Fibroblast of upper back skin (primary cell): ENCODE measurements at regions not wholly inside any gene's neighbourhood (a gene's known extent, or its start where the extent isn't known, plus 50 kb on each side); places are given as distances from the start of the nearest gene placed in this dataset.

ENCODE experiments used
- DNase-seq: peaks from one replicate; pipeline ENCODE4 v3.0.0-alpha.2; 2013

DNA sequence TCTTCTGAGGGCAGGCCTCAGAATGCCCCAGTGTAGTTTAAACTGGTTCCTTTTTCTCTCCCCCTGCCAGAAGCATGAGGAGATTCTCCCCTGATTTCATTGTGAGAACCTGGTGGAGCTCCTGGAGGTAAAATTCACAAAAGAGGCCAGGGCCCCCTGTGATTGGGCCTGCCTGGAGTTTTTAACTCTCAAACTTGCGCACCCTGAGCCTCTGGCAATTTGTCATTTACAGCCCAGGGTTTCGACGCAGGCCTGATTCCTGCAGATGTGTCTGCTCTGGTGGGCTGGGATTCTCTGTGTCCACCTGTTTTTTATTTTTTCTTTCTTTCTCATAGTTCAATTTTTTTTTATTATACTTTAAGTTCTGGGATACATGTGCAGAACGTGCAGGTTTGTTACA lies 157.9 kb downstream of the ASB1 start:
- no peak for DNase-seq

DNA sequence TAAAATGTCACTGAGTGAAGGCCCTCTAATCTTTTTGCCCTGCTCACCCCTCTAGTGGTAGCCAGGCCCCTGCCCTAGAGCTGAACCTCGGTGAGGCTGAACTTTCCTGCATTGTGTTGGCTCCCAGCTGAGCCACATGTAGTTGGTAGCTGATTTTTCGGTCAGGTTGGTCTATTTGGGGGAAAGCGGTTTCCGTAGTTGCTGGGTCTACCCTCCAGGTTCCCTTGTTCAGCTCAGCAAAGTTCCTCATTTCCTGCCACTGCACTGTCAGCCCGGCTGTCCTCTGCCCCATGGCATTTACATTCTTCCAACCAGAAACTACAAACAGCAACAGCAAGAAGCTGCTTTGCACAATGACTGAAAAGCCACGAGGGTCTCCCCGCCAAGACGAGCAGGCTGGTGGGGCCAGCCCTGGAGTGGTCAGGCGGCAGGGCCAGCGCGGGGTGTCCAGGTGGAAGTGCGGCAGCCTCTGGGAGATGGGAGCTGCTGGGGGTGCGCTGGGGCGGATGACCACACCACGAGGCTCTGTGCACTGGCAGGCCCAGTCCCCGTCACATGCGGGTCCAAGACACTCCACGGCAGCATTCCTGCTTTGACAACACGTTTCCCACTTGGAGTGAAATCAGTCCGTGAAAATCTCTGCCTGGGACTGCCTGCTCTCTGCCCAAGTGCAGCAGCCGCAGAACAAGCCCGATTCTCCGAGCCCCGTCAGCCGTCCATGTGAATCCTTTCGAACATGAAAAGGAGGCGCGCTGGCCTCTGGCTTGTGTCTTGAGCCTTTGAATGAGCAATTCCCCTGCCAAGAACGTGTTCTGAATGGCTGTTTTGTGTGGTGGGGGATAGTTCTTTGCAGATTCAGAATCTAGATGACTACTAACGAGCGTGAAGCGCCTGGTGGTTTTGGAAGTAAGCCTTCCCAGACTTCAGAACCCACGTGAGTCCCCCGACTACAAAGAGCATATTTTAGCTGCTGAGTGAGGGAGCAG lies 159.4 kb downstream of the ASB1 start:
- DNase-seq, result peak; percentile 63

DNA sequence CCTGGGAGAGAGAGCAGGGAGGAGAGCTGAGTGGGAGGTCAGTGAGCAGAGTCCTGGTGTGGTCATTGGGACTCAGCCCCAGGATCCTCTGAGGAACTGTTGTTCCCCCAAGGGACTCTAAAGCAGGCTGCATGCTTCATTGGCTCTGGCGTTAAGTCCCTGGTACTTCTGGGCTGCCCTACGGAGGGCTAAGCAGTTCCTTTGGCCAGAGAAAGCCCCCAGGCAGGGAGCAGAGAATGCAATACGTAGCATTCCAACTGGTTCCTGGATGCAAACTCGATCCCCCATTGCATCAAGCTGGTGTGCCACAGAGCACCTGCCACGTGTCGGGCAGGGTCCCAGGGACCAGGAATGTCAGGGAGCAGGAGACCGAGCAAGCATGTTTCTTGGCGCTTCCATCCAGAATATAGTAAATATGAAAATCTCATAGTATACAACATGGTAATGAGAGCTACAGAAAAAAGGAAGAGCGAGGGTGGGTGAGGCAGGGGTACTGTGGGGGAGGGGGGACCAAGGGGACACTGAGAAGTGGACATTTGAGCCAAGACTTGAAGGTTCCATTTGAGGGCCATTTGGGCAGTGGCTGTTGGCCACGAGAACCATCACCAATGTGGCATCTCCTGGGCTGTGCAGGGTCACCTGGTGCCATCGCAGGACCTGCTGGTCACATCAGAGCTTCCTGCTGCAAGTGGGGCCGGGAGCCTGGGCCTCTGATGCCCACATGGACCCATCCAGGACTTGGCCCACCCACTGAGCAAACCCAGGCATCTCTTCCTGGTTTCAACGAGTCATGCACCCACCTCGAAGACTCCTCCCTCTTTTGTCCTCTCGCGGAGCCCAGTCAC lies 160.4 kb downstream of the ASB1 start:
- no peak for DNase-seq

DNA sequence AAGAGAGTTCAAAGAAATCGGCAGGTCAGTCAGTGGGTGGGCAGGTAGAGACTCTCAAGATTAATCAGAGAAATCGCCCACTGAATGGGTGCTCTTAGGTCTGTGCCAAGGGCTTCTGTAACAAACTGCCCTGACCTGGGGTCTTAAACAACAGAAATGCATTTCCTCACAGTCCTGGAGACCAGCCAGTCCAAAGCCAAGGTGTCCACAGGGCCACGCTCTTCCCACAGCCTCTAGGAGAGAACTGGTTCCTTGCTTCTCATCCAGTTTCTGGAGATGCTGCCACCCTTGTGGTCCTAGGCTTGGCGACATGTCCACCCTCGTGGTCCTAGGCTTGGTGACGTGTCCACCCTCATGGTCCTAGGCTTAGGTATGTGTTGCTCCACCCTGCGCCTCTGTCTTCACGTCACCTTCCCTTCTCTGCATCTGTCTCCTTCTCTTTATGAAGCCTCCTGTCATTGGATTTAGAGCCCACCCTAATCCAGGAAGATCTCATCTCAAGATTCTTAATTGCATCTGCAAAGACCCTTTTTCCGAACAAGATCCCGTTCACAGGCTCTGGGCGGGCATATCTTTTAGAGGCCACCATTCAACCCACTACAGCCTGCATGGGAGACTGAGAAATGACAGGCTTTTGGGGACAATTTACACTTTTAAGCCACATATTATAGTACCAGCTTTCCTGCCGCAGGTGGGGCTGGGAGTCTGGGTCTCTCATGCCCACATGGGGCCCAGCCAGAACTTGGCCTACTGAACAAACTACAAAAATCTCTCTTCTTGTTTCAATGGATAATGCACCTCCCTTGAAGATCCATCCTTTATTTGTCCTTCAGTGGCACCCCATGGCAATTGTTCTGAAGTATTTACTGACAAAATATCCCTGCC lies 161.3 kb downstream of the ASB1 start:
- DNase-seq, result no peak

DNA sequence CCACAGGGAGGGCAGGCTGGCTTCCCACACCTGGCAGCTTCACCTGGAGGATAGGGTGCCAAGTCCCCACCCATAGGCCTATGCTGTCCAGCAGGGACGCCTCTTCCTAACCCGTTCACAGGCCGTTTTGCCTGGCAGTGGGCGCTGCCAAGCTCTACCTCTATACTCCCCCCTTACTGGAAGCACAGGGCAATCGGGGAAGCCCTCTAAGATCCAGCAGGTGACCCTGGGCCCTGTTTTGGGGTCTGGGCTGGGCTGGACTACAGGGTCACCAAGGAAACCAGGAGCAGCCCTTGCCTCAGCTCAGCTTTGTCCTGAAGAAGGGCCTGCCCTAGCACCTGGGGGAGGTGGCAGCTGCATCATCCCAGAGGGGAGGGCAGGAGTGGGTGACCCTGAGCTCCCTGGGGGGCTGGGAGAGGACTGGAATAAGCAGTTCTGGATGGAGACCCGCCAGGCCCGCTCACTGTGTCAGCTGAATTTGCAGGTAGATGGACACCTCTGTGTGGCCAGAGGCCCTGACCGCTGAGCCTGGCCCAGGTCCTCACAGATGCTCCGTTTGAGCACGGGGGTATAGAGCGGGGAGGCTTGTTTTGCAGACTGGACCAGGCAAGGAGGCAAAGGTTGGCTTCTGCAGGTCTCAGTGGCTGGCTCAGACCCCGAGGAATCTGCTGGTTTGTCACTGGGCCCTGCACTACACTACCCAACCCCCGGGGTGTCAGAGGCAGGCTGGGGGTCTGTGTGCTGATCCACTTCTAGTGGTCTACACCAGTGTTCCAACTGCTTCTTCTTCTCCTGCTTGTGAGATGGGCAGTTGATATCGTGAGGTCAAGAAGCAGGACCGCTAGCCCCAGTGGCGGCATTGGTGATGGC lies 163.1 kb downstream of the ASB1 start:
- DNase-seq, result no peak

DNA sequence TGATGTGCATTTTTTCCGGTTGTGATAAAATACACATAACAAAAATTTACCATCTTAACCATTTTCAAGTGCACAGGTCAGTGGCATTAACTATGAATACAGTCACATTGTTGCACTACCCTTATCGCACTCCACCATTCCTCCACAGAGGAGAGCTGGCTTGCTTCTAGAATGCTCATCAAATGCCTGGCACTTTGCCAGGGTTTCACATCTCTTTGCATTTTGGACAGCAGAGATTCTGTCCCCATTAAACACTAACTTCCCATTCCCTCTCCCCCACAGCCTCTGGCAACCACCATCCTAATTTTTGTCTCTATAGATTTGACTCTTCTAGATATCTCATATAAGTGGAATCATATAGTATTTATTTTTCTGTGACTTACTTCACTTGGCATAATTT lies 165.0 kb downstream of the ASB1 start:
- DNase-seq, result no peak

DNA sequence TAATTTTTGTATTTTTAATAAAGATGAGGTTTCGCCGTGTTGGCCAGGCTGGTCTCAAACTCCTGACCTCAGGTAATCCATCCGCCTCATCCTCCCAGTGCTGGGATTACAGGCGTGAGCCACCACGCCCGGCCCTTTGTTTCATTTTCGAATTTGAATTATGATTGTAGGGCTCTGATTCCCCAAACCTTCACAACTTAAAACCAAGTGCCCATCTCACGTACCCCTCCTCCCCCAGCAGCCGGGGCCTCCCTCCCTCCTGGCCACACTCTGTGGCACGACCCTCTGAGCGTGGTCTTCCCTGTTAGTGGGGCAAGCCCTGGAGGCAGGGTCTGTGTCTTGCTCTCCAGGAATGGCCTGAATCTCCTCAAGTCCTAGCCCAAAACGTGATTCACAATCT lies 166.5 kb downstream of the ASB1 start:
- no peak for DNase-seq

DNA sequence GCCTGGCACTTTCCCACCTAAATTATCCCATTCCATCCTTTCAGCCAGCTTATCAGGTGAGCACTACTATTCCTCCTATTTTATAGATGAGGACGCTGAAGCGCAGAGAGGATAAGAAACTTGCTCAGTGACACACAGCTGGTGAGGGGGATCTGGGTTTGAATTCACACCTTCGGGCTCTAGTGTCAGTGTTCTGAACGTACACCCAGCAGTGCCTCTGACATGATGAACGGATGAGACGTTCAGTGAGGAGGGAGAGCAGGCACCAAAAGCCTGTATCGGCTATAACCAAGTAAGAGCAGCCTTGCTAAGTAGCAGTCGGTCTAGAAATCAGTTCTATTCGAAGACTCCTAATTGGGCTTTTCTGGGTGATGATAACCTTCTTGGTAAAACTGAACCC lies 167.0 kb downstream of the ASB1 start:
- DNase-seq, result no peak

DNA sequence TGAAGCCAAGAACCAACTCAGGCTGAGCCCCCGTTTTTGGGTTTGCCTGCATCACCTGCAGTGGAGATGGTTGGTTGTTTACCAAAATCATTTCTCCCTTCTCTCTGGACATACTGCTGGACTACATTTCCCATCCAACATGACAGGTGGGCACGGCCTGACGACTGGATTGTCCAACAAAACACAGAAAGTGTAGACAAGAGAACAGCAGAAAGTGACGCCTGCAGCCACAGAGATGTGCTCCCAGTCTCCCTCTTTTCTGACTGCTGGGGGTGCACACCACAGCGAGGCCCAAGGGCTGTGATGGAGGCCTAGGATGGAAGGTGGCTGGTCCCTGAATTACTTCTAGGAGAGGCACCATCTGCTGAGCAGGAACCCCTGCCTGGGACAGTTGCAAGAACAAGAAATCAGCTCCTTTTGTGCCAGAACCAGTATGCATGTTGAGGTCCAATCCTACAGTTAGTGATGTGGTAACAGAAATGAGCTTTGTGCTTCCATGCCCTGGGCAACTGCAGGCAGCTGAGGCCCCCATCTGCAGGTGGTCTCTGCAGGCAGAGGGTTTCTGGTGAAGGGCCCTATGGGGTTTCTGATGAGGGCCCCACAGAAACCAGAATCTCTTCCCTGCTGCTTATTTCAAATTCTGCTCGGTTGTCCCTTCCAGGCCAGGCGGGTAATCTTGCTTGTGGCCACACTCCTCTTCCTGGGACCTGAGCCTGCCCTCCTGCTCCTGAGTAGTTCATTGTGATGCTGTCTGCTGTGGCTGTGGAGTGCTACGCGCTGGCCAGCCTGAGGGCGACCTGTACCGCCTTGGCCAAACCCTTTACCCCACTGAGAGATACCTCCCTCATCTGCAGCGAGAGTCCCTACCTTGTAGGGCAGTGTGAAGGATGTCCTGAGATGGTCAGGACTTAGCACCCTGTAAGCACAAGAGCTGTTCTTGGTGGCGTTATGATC lies 168.3 kb downstream of the ASB1 start:
- DNase-seq, result no peak

DNA sequence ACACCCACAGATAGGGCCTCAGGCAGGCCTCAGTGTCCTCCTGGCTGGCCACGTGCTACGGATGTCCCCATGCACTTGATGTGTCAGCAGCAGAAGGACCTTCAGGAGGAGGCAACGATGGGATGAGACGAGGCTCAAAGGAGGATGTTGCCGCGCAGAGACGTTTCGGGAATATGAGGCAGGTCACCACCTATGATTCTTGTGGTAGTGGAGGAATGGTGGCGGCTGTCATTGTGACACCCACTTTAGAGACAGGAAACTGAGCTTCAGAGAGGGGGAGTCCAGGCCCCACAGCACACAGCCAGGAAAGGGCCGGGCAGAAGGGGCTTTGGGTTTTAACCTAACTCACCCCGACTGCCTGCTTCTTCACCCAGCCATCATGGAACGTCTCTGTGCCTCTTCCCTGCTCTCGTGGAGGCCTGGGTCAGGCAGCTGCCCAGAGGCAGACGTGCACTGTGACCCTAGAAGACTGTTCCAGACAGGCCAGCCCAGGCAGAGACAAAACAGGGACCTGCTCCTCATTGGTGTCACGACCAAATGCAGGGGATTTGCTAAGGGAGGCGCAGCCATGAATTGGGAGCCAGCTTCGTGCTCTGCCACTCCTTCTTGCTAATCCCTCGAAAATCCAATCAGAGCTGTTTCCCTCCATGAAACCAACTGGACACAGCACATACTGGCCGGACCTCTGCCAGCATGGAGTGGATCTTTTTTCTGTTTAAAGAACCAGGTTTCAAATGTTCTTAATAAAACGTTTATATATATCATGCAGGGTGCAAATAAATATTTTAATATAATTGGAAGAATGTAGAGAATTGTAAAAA lies 169.2 kb downstream of the ASB1 start:
- no peak for DNase-seq

DNA sequence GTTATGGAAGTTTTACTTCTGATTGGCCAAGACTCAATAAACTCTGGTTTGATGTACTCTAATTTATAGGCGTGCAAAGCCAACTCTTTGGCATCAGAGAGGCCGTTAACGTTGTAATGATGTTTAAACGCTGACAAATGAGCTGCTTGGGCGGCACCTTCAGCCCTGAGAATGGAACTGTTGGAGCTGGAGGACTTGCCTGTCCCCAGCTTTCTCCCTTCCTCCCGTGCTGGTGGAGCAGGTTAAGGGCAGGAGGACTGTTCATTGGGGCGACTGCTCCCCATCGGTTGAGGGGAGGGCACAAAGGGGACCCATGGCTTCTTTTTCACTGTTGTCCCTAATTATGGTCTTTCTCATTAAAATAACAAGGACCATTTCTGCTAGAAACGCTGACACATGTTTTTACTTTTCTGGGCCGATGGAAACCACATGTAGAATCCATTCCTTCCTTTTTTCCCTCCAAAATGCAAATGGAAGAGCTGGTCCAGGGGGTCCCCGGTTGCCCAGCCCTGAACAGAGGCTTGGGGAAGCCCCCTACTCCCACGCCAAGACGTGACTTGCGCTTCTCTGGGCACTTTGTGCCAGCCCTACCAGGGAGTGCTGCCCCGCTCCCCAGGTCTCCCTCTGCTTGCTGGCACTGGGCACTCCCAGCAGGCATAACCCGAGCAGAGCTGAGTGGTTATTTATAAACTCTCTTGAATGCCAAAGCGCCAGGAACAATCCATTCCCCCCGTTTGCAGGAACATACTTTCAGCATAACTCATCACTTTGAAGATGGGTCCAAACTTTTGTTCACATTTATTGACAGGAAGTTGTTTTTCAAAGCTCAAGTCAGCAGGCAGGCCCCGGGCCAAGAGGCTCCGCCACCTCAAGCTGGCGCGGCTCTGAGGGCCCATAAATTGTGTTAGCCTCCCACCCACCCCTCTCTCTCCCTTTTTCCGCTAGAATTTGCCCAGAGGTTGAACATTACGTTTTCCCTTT lies 170.1 kb downstream of the ASB1 start:
- peak; percentile 95 for DNase-seq

DNA sequence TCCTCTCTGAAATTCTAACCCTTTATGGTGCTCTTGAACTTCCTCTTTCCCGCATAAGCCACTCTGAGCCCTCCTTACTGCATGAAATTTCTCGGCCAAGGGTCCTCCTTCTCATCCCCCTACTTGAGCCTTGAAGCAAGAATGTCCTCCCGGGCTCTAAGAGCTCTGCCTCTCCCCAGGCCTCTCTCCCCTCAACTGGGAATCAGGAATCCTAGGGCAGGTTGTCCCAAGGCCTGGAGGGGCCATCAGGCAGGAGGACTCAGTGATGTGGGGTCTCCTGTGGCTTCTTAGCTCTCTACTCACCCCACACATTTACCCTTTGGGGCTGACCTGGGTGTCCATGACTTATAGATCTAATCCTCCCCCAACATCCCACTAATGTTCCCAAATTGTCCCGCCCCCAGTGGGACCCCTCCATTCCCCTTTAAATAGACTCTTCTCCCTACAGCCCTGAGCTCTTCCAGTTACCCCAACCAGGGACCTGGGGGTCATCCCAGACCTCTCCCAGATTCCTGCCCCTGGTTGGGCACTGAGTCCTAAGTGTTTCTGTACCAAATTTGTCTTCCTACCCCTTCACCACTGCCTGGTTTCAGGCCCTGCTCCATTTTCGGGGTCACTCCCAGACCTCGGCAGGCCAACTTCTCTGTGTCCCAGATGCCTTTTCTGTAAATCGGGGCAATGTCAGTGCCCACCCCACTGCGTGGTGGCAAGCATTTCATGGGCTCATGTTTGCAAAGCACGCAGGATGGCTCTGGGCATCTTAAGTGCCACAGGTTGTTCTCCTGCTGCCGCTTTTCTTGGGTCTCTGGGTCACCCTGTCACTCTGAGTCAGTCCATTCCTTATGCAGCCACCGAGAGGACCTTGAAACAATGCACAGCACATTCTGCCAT lies 171.2 kb downstream of the ASB1 start:
- DNase-seq, result no peak

DNA sequence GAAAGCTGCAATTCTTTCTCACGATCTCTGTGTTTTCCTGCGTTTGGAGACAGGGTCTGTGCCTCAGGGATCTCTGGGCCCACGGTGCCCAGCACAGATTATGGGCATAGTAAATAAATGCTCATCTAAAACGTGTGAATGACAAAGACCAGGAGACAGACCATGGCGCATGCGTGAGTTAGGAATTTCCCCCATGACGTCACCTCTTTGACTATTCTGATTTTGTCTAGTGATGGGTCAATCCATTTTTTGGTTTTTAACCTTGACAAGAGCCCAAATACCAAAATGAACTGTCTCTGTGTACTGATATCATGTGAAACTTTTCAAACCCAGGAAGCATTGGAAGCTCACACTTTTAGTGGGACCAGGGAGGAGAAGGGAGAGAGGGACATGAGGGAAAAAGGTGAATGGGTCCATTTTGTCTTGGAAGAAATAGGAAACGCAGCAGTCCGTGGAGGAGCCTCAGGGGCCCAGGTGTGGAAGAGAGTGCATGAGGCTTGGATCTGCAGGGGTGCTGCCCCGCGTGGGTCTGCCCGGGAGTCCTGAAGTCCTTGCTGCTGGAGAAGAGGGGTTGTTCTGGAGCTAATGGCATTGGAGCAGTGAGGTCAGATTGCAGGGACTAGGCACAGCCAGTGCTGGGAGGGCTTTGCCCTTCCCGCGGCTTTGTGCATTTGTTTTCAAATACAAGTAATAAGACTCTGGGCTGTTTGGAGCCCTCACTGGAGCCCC lies 172.2 kb downstream of the ASB1 start:
- no peak for DNase-seq

DNA sequence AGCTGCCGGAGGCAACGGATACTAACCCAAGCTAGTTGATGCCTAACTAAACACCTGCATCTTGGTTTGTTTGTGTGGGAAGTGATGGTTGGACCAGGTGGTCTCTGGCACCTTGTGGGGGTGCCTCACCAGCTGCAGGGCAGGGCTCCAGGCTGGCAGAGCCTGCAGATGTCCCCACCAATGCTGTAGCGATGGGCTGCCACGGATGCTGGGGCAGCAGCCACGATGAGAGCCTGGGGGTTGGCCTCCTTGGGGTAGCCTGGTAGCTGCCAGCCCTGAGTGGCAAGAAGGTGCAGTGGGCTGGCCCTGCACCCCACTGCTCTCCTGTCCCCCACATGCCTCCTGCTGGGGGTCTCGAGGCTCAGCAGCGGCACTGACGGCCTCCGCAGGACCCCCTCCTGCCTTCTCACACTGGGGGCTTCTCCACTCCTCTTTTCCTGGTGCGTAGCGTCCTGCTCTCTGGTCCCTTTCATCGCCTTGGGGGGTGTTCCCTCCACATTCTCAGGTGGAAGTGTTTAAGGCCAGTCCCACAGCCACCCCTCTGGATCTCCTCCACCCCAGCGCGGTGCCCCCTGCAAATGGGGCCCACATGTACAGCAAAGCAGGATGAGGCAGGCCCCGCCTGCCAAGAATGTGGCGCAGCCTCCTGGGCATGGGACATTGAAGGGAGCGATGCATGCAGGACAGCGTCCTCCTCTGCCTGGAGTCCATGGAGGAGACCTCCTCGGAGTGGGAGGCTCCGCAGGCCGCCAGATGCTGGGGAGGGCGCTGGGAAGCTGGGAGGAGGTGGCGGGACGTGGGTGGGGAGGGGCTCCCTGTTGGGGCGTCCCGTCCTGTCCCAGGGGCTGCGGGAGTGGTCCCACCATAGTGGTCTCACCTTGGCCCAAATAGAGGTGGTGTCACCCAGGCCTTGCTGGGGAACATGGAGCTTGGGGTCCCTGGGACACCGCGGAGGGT lies 173.1 kb downstream of the ASB1 start:
- no peak for DNase-seq
